ENCODE measurements at regions not wholly inside any gene's neighbourhood (a gene's known extent, or its start where the extent isn't known, plus 50 kb on each side); places are given as distances from the start of the nearest gene placed in this dataset.

DNA sequence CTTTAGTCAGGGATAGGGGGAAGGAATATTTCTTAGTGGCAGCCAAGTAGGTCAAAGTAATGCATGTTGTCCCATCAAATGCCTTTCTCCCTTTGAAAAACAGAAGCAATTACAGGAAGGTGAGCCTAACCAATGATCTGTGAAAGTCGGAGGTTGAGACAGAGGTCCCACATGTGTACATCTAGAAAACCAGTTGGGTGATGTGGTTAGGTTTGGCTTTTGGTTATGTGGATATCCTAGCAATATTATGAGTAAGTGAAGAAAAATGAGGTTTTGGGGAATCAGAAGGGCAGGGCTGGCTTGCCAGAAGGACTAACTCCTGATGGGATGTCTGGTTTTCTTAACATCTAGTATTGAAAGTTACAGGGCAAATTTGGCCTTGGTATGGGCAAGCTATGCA lies 63.4 kb upstream of the PALM2AKAP2 start:
- DNase-seq (no peak), ATAC-seq (ENCODE audit: poor library complexity) (no peak)
- Histone ChIP-seq H3K4me1 (ENCODE audit: insufficient read depth, low read length) (no peaks in the 10 kb centered on the region), H3K36me3 (ENCODE audit: insufficient read depth, low read length) (no peaks in the 10 kb centered on the region), H3K27ac (ENCODE audit: low read depth in 1 of 2, low read length in 2 of 2) (no peak overlapping the region), H3K4me3 (ENCODE audit: low read length) (no peak overlapping the region), H3K9me3 (ENCODE audit: control insufficient read depth in 1 of 2, insufficient read depth in 1 of 2, low read length in 2 of 2) (no peaks in the 10 kb centered on the region), H3K27me3 (ENCODE audit: control insufficient read depth in 1 of 2, insufficient read depth in 2 of 2, low read length in 2 of 2) (no peaks in the 10 kb centered on the region)
- no peak overlapping the region for H3K4me3 Mint-ChIP-seq
- peaks cover 4% of the 10 kb centered on the region for H3K27me3 Mint-ChIP-seq
- no peaks in the 10 kb centered on the region for H3K4me1 Mint-ChIP-seq (ENCODE audit: low read depth)
- H3K36me3 Mint-ChIP-seq (ENCODE audit: low read depth), result no peaks in the 10 kb centered on the region
- TF ChIP-seq, protein P1, sequence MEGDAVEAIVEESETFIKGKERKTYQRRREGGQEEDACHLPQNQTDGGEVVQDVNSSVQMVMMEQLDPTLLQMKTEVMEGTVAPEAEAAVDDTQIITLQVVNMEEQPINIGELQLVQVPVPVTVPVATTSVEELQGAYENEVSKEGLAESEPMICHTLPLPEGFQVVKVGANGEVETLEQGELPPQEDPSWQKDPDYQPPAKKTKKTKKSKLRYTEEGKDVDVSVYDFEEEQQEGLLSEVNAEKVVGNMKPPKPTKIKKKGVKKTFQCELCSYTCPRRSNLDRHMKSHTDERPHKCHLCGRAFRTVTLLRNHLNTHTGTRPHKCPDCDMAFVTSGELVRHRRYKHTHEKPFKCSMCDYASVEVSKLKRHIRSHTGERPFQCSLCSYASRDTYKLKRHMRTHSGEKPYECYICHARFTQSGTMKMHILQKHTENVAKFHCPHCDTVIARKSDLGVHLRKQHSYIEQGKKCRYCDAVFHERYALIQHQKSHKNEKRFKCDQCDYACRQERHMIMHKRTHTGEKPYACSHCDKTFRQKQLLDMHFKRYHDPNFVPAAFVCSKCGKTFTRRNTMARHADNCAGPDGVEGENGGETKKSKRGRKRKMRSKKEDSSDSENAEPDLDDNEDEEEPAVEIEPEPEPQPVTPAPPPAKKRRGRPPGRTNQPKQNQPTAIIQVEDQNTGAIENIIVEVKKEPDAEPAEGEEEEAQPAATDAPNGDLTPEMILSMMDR (IDR thresholded peaks at IDR 0.05), result no peak
- no peaks in the 10 kb centered on the region for H3K9me3 Mint-ChIP-seq
- CTCF ChIA-PET, result no interaction called here
- intact Hi-C loops (cut with DNase I, micrococcal nuclease), result no loop called here
- POLR2A ChIA-PET, result no interaction called here
- no peak overlapping the region for H3K27ac Mint-ChIP-seq

DNA sequence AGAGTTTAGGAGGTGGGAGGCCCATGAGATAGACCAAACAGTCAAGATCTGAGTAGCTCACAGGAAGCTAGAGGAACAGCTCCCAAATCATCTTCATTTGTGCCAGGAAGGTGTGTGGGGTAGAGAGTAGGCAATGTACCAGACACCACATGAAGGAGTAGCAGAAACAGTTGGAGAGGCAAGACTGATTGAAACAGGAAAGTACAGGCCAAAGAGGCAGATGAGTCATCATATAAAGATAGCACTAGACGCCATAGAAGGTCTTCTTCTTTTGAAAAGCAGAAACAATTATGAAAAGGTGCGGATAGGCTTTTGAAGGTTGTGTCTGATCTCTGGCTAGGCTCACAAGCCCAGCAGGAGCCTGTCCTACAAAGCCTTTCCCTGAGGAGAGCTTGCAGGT lies 62.7 kb upstream of the PALM2AKAP2 start:
- ATAC-seq (ENCODE audit: poor library complexity) (no peak), DNase-seq (no peak)
- CTCF ChIA-PET, result no interaction called here
- H3K27me3 Mint-ChIP-seq, result peaks cover 4% of the 10 kb centered on the region
- no peak overlapping the region for H3K4me3 Mint-ChIP-seq
- intact Hi-C loops (cut with DNase I, micrococcal nuclease), result no loop called here
- POLR2A ChIA-PET, result no interaction called here
- TF ChIP-seq, protein P1 (IDR thresholded peaks at IDR 0.05), result no peak
- no peaks in the 10 kb centered on the region for H3K27me3 ChIP-seq (ENCODE audit: control insufficient read depth in 1 of 2, insufficient read depth in 2 of 2, low read length in 2 of 2)
- H3K4me1 ChIP-seq (ENCODE audit: insufficient read depth, low read length), result no peaks in the 10 kb centered on the region
- no peaks in the 10 kb centered on the region for H3K36me3 ChIP-seq (ENCODE audit: insufficient read depth, low read length)
- no peaks in the 10 kb centered on the region for H3K4me1 Mint-ChIP-seq (ENCODE audit: low read depth)
- no peak overlapping the region for H3K4me3 ChIP-seq (ENCODE audit: low read length)
- H3K27ac Mint-ChIP-seq, result no peak overlapping the region
- no peak overlapping the region for H3K27ac ChIP-seq (ENCODE audit: low read depth in 1 of 2, low read length in 2 of 2)
- peaks cover 0 to under 1% of the 10 kb centered on the region in 2 experiments for H3K9me3 ChIP-seq (ENCODE audit: control insufficient read depth in 1 of 2, insufficient read depth in 1 of 2, low read length in 2 of 2)
- H3K9me3 Mint-ChIP-seq, result no peaks in the 10 kb centered on the region
- H3K36me3 Mint-ChIP-seq (ENCODE audit: low read depth), result no peaks in the 10 kb centered on the region

DNA sequence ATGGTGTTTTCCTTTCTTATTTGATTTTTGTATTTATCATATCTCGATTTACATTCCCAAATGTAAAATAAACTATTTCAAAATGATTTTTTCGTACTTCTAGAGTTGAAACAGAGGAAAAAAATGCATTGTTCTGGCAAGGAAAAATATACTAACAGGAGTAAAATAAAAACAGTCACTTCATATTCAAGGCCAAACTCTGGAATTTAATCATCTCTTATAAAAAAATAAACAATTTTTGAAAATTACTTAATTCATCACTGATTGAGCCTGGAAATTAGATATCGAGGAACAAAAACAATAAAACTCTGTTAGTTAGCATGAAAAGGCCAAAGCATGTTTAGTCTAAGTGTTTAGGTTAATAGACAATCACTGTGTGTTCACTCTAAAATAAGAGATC lies 61.1 kb upstream of the PALM2AKAP2 start:
- Histone ChIP-seq H3K27ac (ENCODE audit: low read depth in 1 of 2, low read length in 2 of 2) (no peak overlapping the region), H3K9me3 (ENCODE audit: control insufficient read depth in 1 of 2, insufficient read depth in 1 of 2, low read length in 2 of 2) (peaks cover 0 to 4% of the 10 kb centered on the region in 2 experiments), H3K36me3 (ENCODE audit: insufficient read depth, low read length) (no peaks in the 10 kb centered on the region), H3K4me3 (ENCODE audit: low read length) (no peak overlapping the region), H3K4me1 (ENCODE audit: insufficient read depth, low read length) (no peaks in the 10 kb centered on the region), H3K27me3 (ENCODE audit: control insufficient read depth in 1 of 2, insufficient read depth in 2 of 2, low read length in 2 of 2) (no peaks in the 10 kb centered on the region)
- Mint-ChIP-seq H3K27me3 (peaks cover 13% of the 10 kb centered on the region), H3K4me3 (no peak overlapping the region), H3K9me3 (no peaks in the 10 kb centered on the region), H3K27ac (no peak overlapping the region), H3K36me3 (ENCODE audit: low read depth) (no peaks in the 10 kb centered on the region), H3K4me1 (ENCODE audit: low read depth) (no peaks in the 10 kb centered on the region)
- DNase-seq (no peak), ATAC-seq (ENCODE audit: poor library complexity) (no peak)
- TF ChIP-seq, protein P1 (IDR thresholded peaks at IDR 0.05), result no peak
- ChIA-PET CTCF (no interaction called here), POLR2A (no interaction called here)
- intact Hi-C loops (cut with DNase I, micrococcal nuclease), result no loop called here
